GM12878 (cell line): ENCODE measurements at regions not wholly inside any gene's neighbourhood (a gene's known extent, or its start where the extent isn't known, plus 50 kb on each side); places are given as distances from the start of the nearest gene placed in this dataset.

ENCODE experiments used
- ATAC-seq: fragments of 200-7000 bp; cut with Tn5 transposase; 3 replicates; pipeline ENCODE4 v1.9.1; 2020; ENCODE audit warnings: mild to moderate bottlenecking, moderate library complexity
- BruUV-seq: library from RNA; stranded (reverse); fragments of 400-500 nt; replicated peaks from 2 replicates; lab custom pipeline; 2021; lab: Mats Ljungman, UMichigan
- CTCF ChIA-PET: fragments of 300-600 bp; sonication (Branson Sonifier 250); formaldehyde crosslinking; extraction: SDS; loops from one replicate; lab custom pipeline; 2021; ENCODE audit warnings: inconsistent platforms; lab: Yijun Ruan, JAX
- POLR2A ChIA-PET: fragments of 350-600 bp; formaldehyde crosslinking; extraction: SDS; loops from one replicate; lab custom pipeline; 2021; ENCODE audit warnings: inconsistent platforms; lab: Charles Lee
- RAD21 ChIA-PET: fragments of 300-600 bp; sonication (Branson Sonifier 250); formaldehyde crosslinking; loops from one replicate; lab custom pipeline; 2023; ENCODE audit warnings: antibody characterized with exemption; ENCODE audit not compliant: unreplicated experiment; lab: Charles Lee
- SMC1A ChIA-PET: fragments of 300-600 bp; sonication (Branson Sonifier 250); formaldehyde crosslinking; loops from one replicate; lab custom pipeline; 2023; ENCODE audit not compliant: unreplicated experiment, uncharacterized antibody; lab: Charles Lee
- DNase-seq: peaks from one replicate; pipeline ENCODE4 v3.0.0-alpha.2; 2011; ENCODE audit warnings: low read depth, low spot score
- FAIRE-seq: peaks from 3 replicates; lab custom pipeline; 2011; peaks lifted over from hg19 to GRCh38; lab: Jason Lieb, UNC
- H2AFZ ChIP-seq: 2 replicates; pipeline ENCODE4 v1.6.0; 2011; ENCODE audit warnings: low read depth, low read length, control low read depth; ENCODE audit not compliant: control insufficient read depth
- H3K27ac ChIP-seq: 2 replicates; pipeline ENCODE4 v1.5.1; 2011; ENCODE audit warnings: control low read depth; ENCODE audit not compliant: control insufficient read depth, insufficient read depth
- H3K27me3 ChIP-seq, 2 experiments: replicated peaks in 1 of 2; 2 replicates each; pipeline versions ENCODE4 v1.6.0 to v1.6.1; 2011; ENCODE audit warnings: low read length in 1 of 2; ENCODE audit not compliant: control insufficient read depth in 2 of 2, insufficient read depth in 2 of 2
- H3K36me3 ChIP-seq, 2 experiments: 2 replicates each; pipeline ENCODE4 v1.5.1; 2011; ENCODE audit warnings: low read length in 1 of 2; ENCODE audit not compliant: control insufficient read depth in 2 of 2, insufficient read depth in 2 of 2
- H3K4me1 ChIP-seq: 2 replicates; pipeline ENCODE4 v1.6.1; 2011; ENCODE audit warnings: mild to moderate bottlenecking, low read length, moderate library complexity, mixed read lengths; ENCODE audit not compliant: control insufficient read depth, insufficient read depth
- H3K4me2 ChIP-seq: 2 replicates; pipeline ENCODE4 v1.6.0; 2011; ENCODE audit warnings: control low read depth; ENCODE audit not compliant: control insufficient read depth, insufficient read depth
- H3K4me3 ChIP-seq: fragments of 200-600 bp; sonication (generic); 2 replicates; pipeline ENCODE4 v1.5.1; 2016
- H3K79me2 ChIP-seq: 2 replicates; pipeline ENCODE4 v1.6.0; 2011; ENCODE audit warnings: low read length; ENCODE audit not compliant: control insufficient read depth, insufficient read depth
- H3K9ac ChIP-seq: 2 replicates; pipeline ENCODE4 v1.8.0; 2011; ENCODE audit warnings: low read length, control low read depth, mixed read lengths; ENCODE audit not compliant: control insufficient read depth, insufficient read depth
- H3K9me3 ChIP-seq: replicated peaks from 3 replicates; pipeline ENCODE4 v1.5.1; 2011; ENCODE audit warnings: mild to moderate bottlenecking, low read length; ENCODE audit not compliant: control insufficient read depth, insufficient read depth
- H4K20me1 ChIP-seq: 2 replicates; pipeline ENCODE4 v1.6.0; 2011; ENCODE audit not compliant: control insufficient read depth, insufficient read depth
- BHLHE40 ChIP-seq, 2 experiments: fragments of 450-650 bp in 1 of 2; IDR thresholded peaks; 2 replicates each; pipeline ENCODE4 v1.6.1; 2011 to 2017; ENCODE audit warnings: low read depth in 2 of 2, borderline replicate concordance in 1 of 2, improper control_type of control experiment in 1 of 2, low read length in 1 of 2, mild to moderate bottlenecking in 1 of 2
- CREB1 ChIP-seq: IDR thresholded peaks from 2 replicates; pipeline ENCODE4 v1.6.1; 2012; ENCODE audit warnings: low read depth, mild to moderate bottlenecking, inconsistent platforms
- EP300 ChIP-seq, 2 experiments: fragments of 150-350 bp in 1 of 2; IDR thresholded peaks; 2 replicates each; pipeline ENCODE4 v1.6.1; 2011 to 2012; ENCODE audit warnings: low read depth in 2 of 2, low read length in 2 of 2, borderline replicate concordance in 1 of 2, improper control_type of control experiment in 1 of 2, inconsistent platforms in 1 of 2; ENCODE audit not compliant: control insufficient read depth in 1 of 2
- FOXK2 ChIP-seq: fragments of 450-650 bp; IDR thresholded peaks from 2 replicates; pipeline ENCODE4 v1.6.1; 2017; ENCODE audit warnings: mild to moderate bottlenecking, moderate library complexity
- HSF1 ChIP-seq: fragments of 150-350 bp; IDR thresholded peaks from 2 replicates; pipeline ENCODE4 v1.6.1; 2014; ENCODE audit warnings: mild to moderate bottlenecking, low read depth, low read length
- IRF5 ChIP-seq: fragments of 450-650 bp; IDR thresholded peaks from 2 replicates; pipeline ENCODE4 v1.6.1; 2017; ENCODE audit warnings: borderline replicate concordance
- JUNB ChIP-seq: IDR thresholded peaks from 2 replicates; pipeline ENCODE4 v1.6.1; 2016; ENCODE audit warnings: antibody characterized with exemption, mild to moderate bottlenecking
- KLF5 ChIP-seq: fragments of 450-650 bp; IDR thresholded peaks from 2 replicates; pipeline ENCODE4 v1.6.1; 2014; ENCODE audit warnings: mild to moderate bottlenecking; ENCODE audit not compliant: partially characterized antibody
- MYC ChIP-seq: IDR thresholded peaks from 2 replicates; pipeline ENCODE4 v1.6.1; 2011; ENCODE audit warnings: mild to moderate bottlenecking, low read length, moderate library complexity, inconsistent platforms; ENCODE audit not compliant: insufficient read depth, insufficient replicate concordance, insufficient read length, severe bottlenecking
- NFIC ChIP-seq: IDR thresholded peaks from 2 replicates; pipeline ENCODE4 v1.6.1; 2012; ENCODE audit warnings: low read depth, mild to moderate bottlenecking, inconsistent platforms, low read length, moderate library complexity
- PAX8 ChIP-seq: fragments of 450-650 bp; IDR thresholded peaks from 2 replicates; pipeline ENCODE4 v1.6.1; 2017; ENCODE audit warnings: mild to moderate bottlenecking, moderate library complexity
- PRDM15 ChIP-seq: fragments of 450-650 bp; formaldehyde crosslinking; IDR thresholded peaks from 2 replicates; pipeline ENCODE4 v1.4.0; 2020; ENCODE audit warnings: mild to moderate bottlenecking, moderate library complexity
- SREBF2 ChIP-seq: IDR thresholded peaks from 2 replicates; pipeline ENCODE4 v1.6.1; 2012; ENCODE audit warnings: mild to moderate bottlenecking, low read length
- WRNIP1 ChIP-seq: IDR thresholded peaks from 2 replicates; pipeline ENCODE4 v1.6.1; 2011; ENCODE audit warnings: low read depth, low read length, improper control_type of control experiment, borderline replicate concordance
- ZBTB33 ChIP-seq: fragments of 450-650 bp; IDR thresholded peaks from 2 replicates; pipeline ENCODE4 v1.6.1; 2017; ENCODE audit warnings: mild to moderate bottlenecking
- ZNF24 ChIP-seq: fragments of 450-650 bp; IDR thresholded peaks from 2 replicates; pipeline ENCODE4 v1.6.1; 2017; ENCODE audit warnings: antibody characterized with exemption, mild to moderate bottlenecking
- ZNF622 ChIP-seq: fragments of 450-650 bp; IDR thresholded peaks from 2 replicates; pipeline ENCODE4 v1.6.1; 2017; ENCODE audit warnings: mild to moderate bottlenecking, inconsistent platforms
- WGBS: methylation state at CpG from one replicate; pipeline ENCODE4 v1.1.6; 2016; ENCODE audit warnings: low lambda C conversion rate; ENCODE audit not compliant: insufficient replicate concordance, insufficient coverage; ENCODE audit errors: missing lambda C conversion rate; 5-methylcytosine and 5-hydroxymethylcytosine counted together
- in situ Hi-C: fragments of 300-500 bp; cut with MboI; formaldehyde crosslinking; loops from 9 replicates; pipeline ENCODE4 v1.14.3; 2018; ENCODE audit warnings: mixed read lengths
- intact Hi-C: fragments of 100-400 bp; cut with micrococcal nuclease; formaldehyde crosslinking; loops from one replicate; pipeline ENCODE4 v1.14.2; 2022; ENCODE audit not compliant: unreplicated experiment

- Histone ChIP-seq H3K79me2 (no peaks in the 10 kb centered on the region), H4K20me1 (no peaks in the 10 kb centered on the region), H3K4me2 (no peak overlapping the region), H3K4me1 (no peaks in the 10 kb centered on the region), H2AFZ (no peak overlapping the region), H3K36me3 (no peaks in the 10 kb centered on the region), H3K27ac (no peak overlapping the region), H3K9me3 (no peaks in the 10 kb centered on the region), H3K27me3 (no peaks in the 10 kb centered on the region), H3K4me3 (no peak overlapping the region), H3K9ac (no peak overlapping the region)
- WGBS = 77% methylated on average over 3 of the region's 3 CpGs
- FAIRE-seq (no peak), ATAC-seq (no peak), DNase-seq (no peak)
- ChIA-PET CTCF (interaction anchor here (1.0 kb wide), 1 partner anchor 24 kb away, joined by 3 read pairs; no protein-coding TSS in a partner anchor), SMC1A (interaction anchor here (1.1 to 4.7 kb wide), 2 partner anchors 11 to 25 kb away, joined by 3 to 26 read pairs; no protein-coding TSS in a partner anchor), RAD21 (no interaction called here), POLR2A (no interaction called here)
- intact Hi-C loops (no loop called here), in situ Hi-C loops (no loop called here)
- no TSS peak for BruUV-seq
- no peak for TF ChIP-seq WRNIP1
- TF ChIP-seq HSF1 = no peak
- TF ChIP-seq NFIC = no peak
- TF ChIP-seq SREBF2 = no peak
- no peak for TF ChIP-seq JUNB
- no peak for TF ChIP-seq ZNF24
- TF ChIP-seq PRDM15 (CRISPR knock-in tag) = no peak
- no peak for TF ChIP-seq ZBTB33
- no peak for TF ChIP-seq BHLHE40 (IDR thresholded peaks at IDR 0.05; ENCODE audit: borderline replicate concordance in 1 of 2, low read depth in 2 of 2, low read length in 1 of 2)
- no peak for TF ChIP-seq EP300 (IDR thresholded peaks at IDR 0.05; ENCODE audit: borderline replicate concordance in 1 of 2, control insufficient read depth in 1 of 2, low read depth in 2 of 2, low read length in 2 of 2)
- TF ChIP-seq KLF5 = no peak
- TF ChIP-seq PAX8 = no peak
- no peak for TF ChIP-seq MYC
- TF ChIP-seq CREB1 = no peak
- no peak for TF ChIP-seq ZNF622
- TF ChIP-seq IRF5 = no peak
- no peak for TF ChIP-seq FOXK2
Measured at GRCh38 chr14:65345266-65345665, 67.3 kb upstream of the FUT8 start.
